Gastroesophageal sphincter (tissue), 3 donors: ENCODE measurements at regions not wholly inside any gene's neighbourhood (a gene's known extent, or its start where the extent isn't known, plus 50 kb on each side); places are given as distances from the start of the nearest gene placed in this dataset.

Experiments
- POLR2A ChIP-seq, 2 donors: fragments of 450-650 bp; IDR thresholded peaks; one replicate each; pipeline ENCODE4 v1.6.1; 2017; ENCODE audit warnings: antibody characterized with exemption in 2 of 2, mild to moderate bottlenecking in 2 of 2, moderate library complexity in 1 of 2
- POLR2AphosphoS5 ChIP-seq: sonication (generic); formaldehyde crosslinking; IDR thresholded peaks from one replicate; pipeline ENCODE4 v1.6.1; 2017; ENCODE audit warnings: antibody characterized with exemption
- TF ChIP-seq, protein P1 (sequence below), 4 experiments: fragments of 200-600 bp in 2 of 4; fragments of 450-650 bp in 2 of 4; sonication (generic) in 1 of 4; IDR thresholded peaks; one replicate each; pipeline ENCODE4 v1.5.1; 2017 to 2019; ENCODE audit warnings: antibody characterized with exemption in 4 of 4, mild to moderate bottlenecking in 2 of 4, moderate library complexity in 2 of 4

DNA sequence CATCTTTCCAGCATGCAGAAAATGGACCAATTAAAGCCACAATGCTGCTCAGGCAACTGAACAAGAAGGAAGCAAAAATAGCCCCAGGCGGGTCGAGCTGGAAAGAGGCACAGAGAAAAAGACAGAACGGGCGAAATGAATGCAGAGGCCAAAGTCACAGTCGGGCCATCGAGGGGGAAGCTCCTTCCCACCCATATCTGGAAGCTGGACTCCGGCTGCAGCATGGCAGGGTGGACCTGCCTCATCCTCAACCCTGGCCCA lies 58.6 kb upstream of the PRDM11 start:
- TF ChIP-seq, protein P1, sequence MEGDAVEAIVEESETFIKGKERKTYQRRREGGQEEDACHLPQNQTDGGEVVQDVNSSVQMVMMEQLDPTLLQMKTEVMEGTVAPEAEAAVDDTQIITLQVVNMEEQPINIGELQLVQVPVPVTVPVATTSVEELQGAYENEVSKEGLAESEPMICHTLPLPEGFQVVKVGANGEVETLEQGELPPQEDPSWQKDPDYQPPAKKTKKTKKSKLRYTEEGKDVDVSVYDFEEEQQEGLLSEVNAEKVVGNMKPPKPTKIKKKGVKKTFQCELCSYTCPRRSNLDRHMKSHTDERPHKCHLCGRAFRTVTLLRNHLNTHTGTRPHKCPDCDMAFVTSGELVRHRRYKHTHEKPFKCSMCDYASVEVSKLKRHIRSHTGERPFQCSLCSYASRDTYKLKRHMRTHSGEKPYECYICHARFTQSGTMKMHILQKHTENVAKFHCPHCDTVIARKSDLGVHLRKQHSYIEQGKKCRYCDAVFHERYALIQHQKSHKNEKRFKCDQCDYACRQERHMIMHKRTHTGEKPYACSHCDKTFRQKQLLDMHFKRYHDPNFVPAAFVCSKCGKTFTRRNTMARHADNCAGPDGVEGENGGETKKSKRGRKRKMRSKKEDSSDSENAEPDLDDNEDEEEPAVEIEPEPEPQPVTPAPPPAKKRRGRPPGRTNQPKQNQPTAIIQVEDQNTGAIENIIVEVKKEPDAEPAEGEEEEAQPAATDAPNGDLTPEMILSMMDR (IDR thresholded peaks at IDR 0.05) = no peak
- no peak for TF ChIP-seq POLR2A (IDR thresholded peaks at IDR 0.05)
- TF ChIP-seq POLR2AphosphoS5 = no peak
